ENCODE measurements at regions not wholly inside any gene's neighbourhood (a gene's known extent, or its start where the extent isn't known, plus 50 kb on each side); places are given as distances from the start of the nearest gene placed in this dataset.
"Not testable (repeated sequence)": the region's sequence is repeated elsewhere in the genome, so short reads cannot be mapped to it uniquely, and the experiment has no call there.

- no peaks in the 10 kb centered on the region for H3K4me1 ChIP-seq (ENCODE audit: control insufficient read depth in 1 of 2, insufficient read depth in 2 of 2, low read length in 2 of 2)
Observed at GRCh38 chr2:15822151-15823044, 118.0 kb upstream of the MYCN start.

GRCh38 chr2:15823459-15824396, 116.6 kb upstream of the MYCN start:
- no peak overlapping the region for H3K4me3 ChIP-seq (ENCODE audit: low read depth in 1 of 2, low read length in 2 of 2)
- H3K27me3 ChIP-seq (ENCODE audit: low read depth, low read length) = no peaks in the 10 kb centered on the region
- no peak overlapping the region for H3K27ac ChIP-seq (ENCODE audit: low read length)
- no peaks in the 10 kb centered on the region for H3K36me3 ChIP-seq (ENCODE audit: control insufficient read depth in 1 of 2, insufficient read depth in 2 of 2, low read length in 2 of 2)
- no peaks in the 10 kb centered on the region for H3K9me3 ChIP-seq (ENCODE audit: control insufficient read depth in 1 of 2, low read length in 2 of 2)
- H3K4me1 ChIP-seq (ENCODE audit: control insufficient read depth in 1 of 2, insufficient read depth in 2 of 2, low read length in 2 of 2) = no peaks in the 10 kb centered on the region

More at GRCh38 chr2:15822151-15823044, 118.0 kb upstream of the MYCN start:
- Histone ChIP-seq H3K36me3 (ENCODE audit: control insufficient read depth in 1 of 2, insufficient read depth in 2 of 2, low read length in 2 of 2) (no peaks in the 10 kb centered on the region), H3K9me3 (ENCODE audit: control insufficient read depth in 1 of 2, low read length in 2 of 2) (no peaks in the 10 kb centered on the region), H3K27ac (ENCODE audit: low read length) (no peak overlapping the region), H3K27me3 (ENCODE audit: low read depth, low read length) (no peaks in the 10 kb centered on the region), H3K4me3 (ENCODE audit: low read depth in 1 of 2, low read length in 2 of 2) (no peak overlapping the region)

GRCh38 chr2:15824467-15824866, 115.9 kb upstream of the MYCN start:
- not testable (repeated sequence) for H3K4me1 ChIP-seq (ENCODE audit: control insufficient read depth in 1 of 2, insufficient read depth in 2 of 2, low read length in 2 of 2); H3K4me3 ChIP-seq (ENCODE audit: low read depth in 1 of 2, low read length in 2 of 2); H3K36me3 ChIP-seq (ENCODE audit: control insufficient read depth in 1 of 2, insufficient read depth in 2 of 2, low read length in 2 of 2); H3K27me3 ChIP-seq (ENCODE audit: low read depth, low read length); H3K9me3 ChIP-seq (ENCODE audit: control insufficient read depth in 1 of 2, low read length in 2 of 2); H3K27ac ChIP-seq (ENCODE audit: low read length)

- no peaks in the 10 kb centered on the region for H3K9me3 ChIP-seq (ENCODE audit: control insufficient read depth in 1 of 2, low read length in 2 of 2)
- H3K4me3 ChIP-seq (ENCODE audit: low read depth in 1 of 2, low read length in 2 of 2) = no peak overlapping the region
- H3K4me1 ChIP-seq (ENCODE audit: control insufficient read depth in 1 of 2, insufficient read depth in 2 of 2, low read length in 2 of 2) = no peaks in the 10 kb centered on the region
- no peaks in the 10 kb centered on the region for H3K27me3 ChIP-seq (ENCODE audit: low read depth, low read length)
- H3K36me3 ChIP-seq (ENCODE audit: control insufficient read depth in 1 of 2, insufficient read depth in 2 of 2, low read length in 2 of 2) = no peaks in the 10 kb centered on the region
- no peak overlapping the region for H3K27ac ChIP-seq (ENCODE audit: low read length)
Observed at GRCh38 chr2:15825276-15825980, 114.9 kb upstream of the MYCN start.

- Histone ChIP-seq H3K4me3 (ENCODE audit: low read depth in 1 of 2, low read length in 2 of 2) (no peak overlapping the region), H3K4me1 (ENCODE audit: control insufficient read depth in 1 of 2, insufficient read depth in 2 of 2, low read length in 2 of 2) (no peaks in the 10 kb centered on the region), H3K36me3 (ENCODE audit: control insufficient read depth in 1 of 2, insufficient read depth in 2 of 2, low read length in 2 of 2) (no peaks in the 10 kb centered on the region), H3K27me3 (ENCODE audit: low read depth, low read length) (no peaks in the 10 kb centered on the region), H3K9me3 (ENCODE audit: control insufficient read depth in 1 of 2, low read length in 2 of 2) (no peaks in the 10 kb centered on the region), H3K27ac (ENCODE audit: low read length) (no peak overlapping the region)
Observed at GRCh38 chr2:15826273-15826717, 114.1 kb upstream of the MYCN start.

- Histone ChIP-seq H3K27ac (ENCODE audit: low read length) (no peak overlapping the region), H3K4me3 (ENCODE audit: low read depth in 1 of 2, low read length in 2 of 2) (no peak overlapping the region), H3K27me3 (ENCODE audit: low read depth, low read length) (no peaks in the 10 kb centered on the region), H3K9me3 (ENCODE audit: control insufficient read depth in 1 of 2, low read length in 2 of 2) (no peaks in the 10 kb centered on the region), H3K4me1 (ENCODE audit: control insufficient read depth in 1 of 2, insufficient read depth in 2 of 2, low read length in 2 of 2) (no peaks in the 10 kb centered on the region), H3K36me3 (ENCODE audit: control insufficient read depth in 1 of 2, insufficient read depth in 2 of 2, low read length in 2 of 2) (no peaks in the 10 kb centered on the region)
Observed at GRCh38 chr2:15827001-15827400, 113.3 kb upstream of the MYCN start.

GRCh38 chr2:15828576-15828975, 111.8 kb upstream of the MYCN start:
- no peak overlapping the region for H3K4me3 ChIP-seq (ENCODE audit: low read depth in 1 of 2, low read length in 2 of 2)
- H3K27ac ChIP-seq (ENCODE audit: low read length) = no peak overlapping the region
- H3K36me3 ChIP-seq (ENCODE audit: control insufficient read depth in 1 of 2, insufficient read depth in 2 of 2, low read length in 2 of 2) = no peaks in the 10 kb centered on the region
- H3K27me3 ChIP-seq (ENCODE audit: low read depth, low read length) = no peaks in the 10 kb centered on the region
- no peaks in the 10 kb centered on the region for H3K4me1 ChIP-seq (ENCODE audit: control insufficient read depth in 1 of 2, insufficient read depth in 2 of 2, low read length in 2 of 2)
- no peaks in the 10 kb centered on the region for H3K9me3 ChIP-seq (ENCODE audit: control insufficient read depth in 1 of 2, low read length in 2 of 2)

- no peaks in the 10 kb centered on the region for H3K27me3 ChIP-seq (ENCODE audit: low read depth, low read length)
- no peaks in the 10 kb centered on the region for H3K9me3 ChIP-seq (ENCODE audit: control insufficient read depth in 1 of 2, low read length in 2 of 2)
- H3K36me3 ChIP-seq (ENCODE audit: control insufficient read depth in 1 of 2, insufficient read depth in 2 of 2, low read length in 2 of 2) = no peaks in the 10 kb centered on the region
- no peaks in the 10 kb centered on the region for H3K4me1 ChIP-seq (ENCODE audit: control insufficient read depth in 1 of 2, insufficient read depth in 2 of 2, low read length in 2 of 2)
- H3K4me3 ChIP-seq (ENCODE audit: low read depth in 1 of 2, low read length in 2 of 2) = no peak overlapping the region
- H3K27ac ChIP-seq (ENCODE audit: low read length) = no peak overlapping the region
Observed at GRCh38 chr2:15829091-15829801, 111.1 kb upstream of the MYCN start.

GRCh38 chr2:15829985-15830384, 110.4 kb upstream of the MYCN start:
- H3K4me3 ChIP-seq (ENCODE audit: low read depth in 1 of 2, low read length in 2 of 2) = no peak overlapping the region
- no peaks in the 10 kb centered on the region for H3K4me1 ChIP-seq (ENCODE audit: control insufficient read depth in 1 of 2, insufficient read depth in 2 of 2, low read length in 2 of 2)
- no peaks in the 10 kb centered on the region for H3K36me3 ChIP-seq (ENCODE audit: control insufficient read depth in 1 of 2, insufficient read depth in 2 of 2, low read length in 2 of 2)
- no peaks in the 10 kb centered on the region for H3K9me3 ChIP-seq (ENCODE audit: control insufficient read depth in 1 of 2, low read length in 2 of 2)
- H3K27me3 ChIP-seq (ENCODE audit: low read depth, low read length) = no peaks in the 10 kb centered on the region
- no peak overlapping the region for H3K27ac ChIP-seq (ENCODE audit: low read length)

GRCh38 chr2:15830937-15831549, 109.3 kb upstream of the MYCN start:
- H3K4me1 ChIP-seq (ENCODE audit: control insufficient read depth in 1 of 2, insufficient read depth in 2 of 2, low read length in 2 of 2) = no peaks in the 10 kb centered on the region
- H3K4me3 ChIP-seq (ENCODE audit: low read depth in 1 of 2, low read length in 2 of 2) = no peak overlapping the region
- no peaks in the 10 kb centered on the region for H3K9me3 ChIP-seq (ENCODE audit: control insufficient read depth in 1 of 2, low read length in 2 of 2)
- no peaks in the 10 kb centered on the region for H3K27me3 ChIP-seq (ENCODE audit: low read depth, low read length)
- H3K27ac ChIP-seq (ENCODE audit: low read length) = no peak overlapping the region
- no peaks in the 10 kb centered on the region for H3K36me3 ChIP-seq (ENCODE audit: control insufficient read depth in 1 of 2, insufficient read depth in 2 of 2, low read length in 2 of 2)
